Liver (tissue), 8 donors: ENCODE measurements at regions not wholly inside any gene's neighbourhood (a gene's known extent, or its start where the extent isn't known, plus 50 kb on each side); places are given as distances from the start of the nearest gene placed in this dataset.

ENCODE experiments used
- DNase-seq: peaks from one replicate; pipeline ENCODE4 v3.0.0-alpha.2; 2017; ENCODE audit warnings: low spot score
- H3K27ac ChIP-seq, 2 donors: one replicate each; pipeline ENCODE4 v1.7.0; 2013; ENCODE audit warnings: inconsistent platforms in 2 of 2, low read length in 2 of 2, control low read depth in 1 of 2, low read depth in 1 of 2, mild to moderate bottlenecking in 1 of 2
- H3K27me3 ChIP-seq, 4 donors: one replicate each; pipeline versions ENCODE4 v1.6.1 to v1.7.0; 2013; ENCODE audit warnings: low read length in 3 of 4, inconsistent platforms in 1 of 4, mild to moderate bottlenecking in 1 of 4, moderate library complexity in 1 of 4; ENCODE audit not compliant: control insufficient read depth in 4 of 4, insufficient read depth in 4 of 4
- H3K36me3 ChIP-seq, 4 donors: one replicate each; pipeline versions ENCODE4 v1.6.1 to v1.7.0; 2013; ENCODE audit warnings: low read length in 3 of 4, mild to moderate bottlenecking in 3 of 4, low read depth in 1 of 4, moderate library complexity in 1 of 4; ENCODE audit not compliant: control insufficient read depth in 4 of 4, insufficient read depth in 3 of 4
- H3K4me1 ChIP-seq, 4 donors: one replicate each; pipeline versions ENCODE4 v1.6.1 to v1.7.0; 2013; ENCODE audit warnings: low read length in 3 of 4, mild to moderate bottlenecking in 3 of 4, moderate library complexity in 1 of 4; ENCODE audit not compliant: control insufficient read depth in 4 of 4, insufficient read depth in 4 of 4
- H3K4me3 ChIP-seq, 3 donors: one replicate each; pipeline versions ENCODE4 v1.6.1 to v1.7.0; 2013; ENCODE audit warnings: low read length in 3 of 3, control low read depth in 1 of 3, low read depth in 1 of 3, mild to moderate bottlenecking in 1 of 3
- H3K9ac ChIP-seq, 2 donors: one replicate each; pipeline ENCODE4 v1.7.0; 2013; ENCODE audit warnings: low read length in 2 of 2, mild to moderate bottlenecking in 2 of 2, moderate library complexity in 2 of 2, control low read depth in 1 of 2, low read depth in 1 of 2
- H3K9me3 ChIP-seq, 4 donors: one replicate each; pipeline versions ENCODE4 v1.6.1 to v1.7.0; 2013; ENCODE audit warnings: low read length in 3 of 4; ENCODE audit not compliant: control insufficient read depth in 4 of 4
- EGR1 ChIP-seq, 2 donors: IDR thresholded peaks; 2 replicates each; pipeline ENCODE4 v1.6.1; 2016 to 2018; ENCODE audit warnings: antibody characterized with exemption in 2 of 2, low read depth in 2 of 2
- FOXA1 ChIP-seq: IDR thresholded peaks from 2 replicates; pipeline ENCODE4 v1.6.1; 2016; ENCODE audit warnings: antibody characterized with exemption
- FOXA2 ChIP-seq: IDR thresholded peaks from 2 replicates; pipeline ENCODE4 v1.6.1; 2016; ENCODE audit warnings: antibody characterized with exemption
- GABPA ChIP-seq, 2 donors: IDR thresholded peaks in 1 of 2; conservative IDR thresholded peaks in 1 of 2; 2 replicates each; pipeline ENCODE4 v1.6.1; 2016; ENCODE audit warnings: antibody characterized with exemption in 2 of 2, mild to moderate bottlenecking in 1 of 2, moderate library complexity in 1 of 2
- HNF4A ChIP-seq, 2 donors: conservative IDR thresholded peaks; 2 replicates each; pipeline ENCODE4 v1.6.1; 2016; ENCODE audit warnings: antibody characterized with exemption in 2 of 2, mild to moderate bottlenecking in 2 of 2
- HNF4G ChIP-seq: IDR thresholded peaks from 2 replicates; pipeline ENCODE4 v1.6.1; 2016; ENCODE audit warnings: antibody characterized with exemption
- JUND ChIP-seq, 2 donors: IDR thresholded peaks; 2 replicates each; pipeline ENCODE4 v1.6.1; 2016; ENCODE audit warnings: antibody characterized with exemption in 2 of 2
- NR2F2 ChIP-seq: IDR thresholded peaks from 2 replicates; pipeline ENCODE4 v1.6.1; 2016; ENCODE audit warnings: antibody characterized with exemption
- RAD21 ChIP-seq, 2 donors: IDR thresholded peaks; 2 replicates each; pipeline ENCODE4 v1.6.1; 2016; ENCODE audit warnings: antibody characterized with exemption in 2 of 2, mild to moderate bottlenecking in 2 of 2
- RXRA ChIP-seq, 2 donors: IDR thresholded peaks; 2 replicates each; pipeline ENCODE4 v1.6.1; 2017 to 2018; ENCODE audit warnings: antibody characterized with exemption in 2 of 2, mild to moderate bottlenecking in 1 of 2
- SP1 ChIP-seq: IDR thresholded peaks from 2 replicates; pipeline ENCODE4 v1.6.1; 2018; ENCODE audit warnings: antibody characterized with exemption, mild to moderate bottlenecking
- TAF1 ChIP-seq: conservative IDR thresholded peaks from 2 replicates; pipeline ENCODE4 v1.6.1; 2016; ENCODE audit warnings: antibody characterized with exemption, mild to moderate bottlenecking
- YY1 ChIP-seq: IDR thresholded peaks from 2 replicates; pipeline ENCODE4 v1.6.1; 2016; ENCODE audit warnings: antibody characterized with exemption, mild to moderate bottlenecking
- WGBS: extraction: QIAGEN DNeasy Blood & Tissue Kit; methylation state at CpG from one replicate; pipeline ENCODE4 v1.1.7; 2013; 5-methylcytosine and 5-hydroxymethylcytosine counted together
- TF ChIP-seq, protein P1 (sequence below): IDR thresholded peaks from 2 replicates; pipeline ENCODE4 v1.6.1; 2016; ENCODE audit warnings: antibody characterized with exemption, mild to moderate bottlenecking
- TF ChIP-seq, protein P2 (sequence below): IDR thresholded peaks from 2 replicates; pipeline ENCODE4 v1.6.1; 2016; ENCODE audit warnings: antibody characterized with exemption
- TF ChIP-seq, protein P3 (sequence below): IDR thresholded peaks from 2 replicates; pipeline ENCODE4 v1.6.1; 2016; ENCODE audit warnings: antibody characterized with exemption
- TF ChIP-seq, protein P4 (sequence below): IDR thresholded peaks from 2 replicates; pipeline ENCODE4 v1.6.1; 2016; ENCODE audit warnings: antibody characterized with exemption
- TF ChIP-seq, protein P5 (sequence below): fragments of 150-350 bp; IDR thresholded peaks from 2 replicates; pipeline ENCODE4 v1.5.1; 2017; ENCODE audit warnings: improper control_type of control experiment, low read depth, low read length; ENCODE audit not compliant: missing input control
- donor health status: healthy.
- donor health status: healthy.
- donor health status: healthy.
- donor health status: healthy.
- donor health status: healthy.

DNA sequence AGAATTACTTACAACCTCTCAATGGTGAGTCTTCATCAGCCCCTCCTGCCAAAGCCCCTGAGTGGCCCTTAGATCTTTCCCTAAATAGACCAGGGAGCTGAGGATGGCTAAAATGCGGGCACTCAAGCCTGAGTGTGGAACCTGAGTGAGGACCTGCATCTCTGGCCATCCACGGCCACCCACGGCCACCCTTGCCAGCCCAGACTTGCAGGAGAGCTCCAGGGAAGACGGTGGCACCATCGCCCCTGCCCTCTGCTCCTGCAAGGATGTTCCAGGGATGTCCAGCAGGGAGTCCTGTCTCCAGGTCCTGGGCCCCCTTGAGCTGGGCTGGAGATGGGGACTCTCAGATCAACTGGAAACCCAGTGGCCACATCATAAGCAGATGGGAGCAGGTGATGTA lies 68.2 kb upstream of the OLFM1 start:
- DNase-seq: no peak
- no peak for TF ChIP-seq FOXA1
- no peak for TF ChIP-seq HNF4G
- TF ChIP-seq SP1: no peak
- TF ChIP-seq, protein P1, sequence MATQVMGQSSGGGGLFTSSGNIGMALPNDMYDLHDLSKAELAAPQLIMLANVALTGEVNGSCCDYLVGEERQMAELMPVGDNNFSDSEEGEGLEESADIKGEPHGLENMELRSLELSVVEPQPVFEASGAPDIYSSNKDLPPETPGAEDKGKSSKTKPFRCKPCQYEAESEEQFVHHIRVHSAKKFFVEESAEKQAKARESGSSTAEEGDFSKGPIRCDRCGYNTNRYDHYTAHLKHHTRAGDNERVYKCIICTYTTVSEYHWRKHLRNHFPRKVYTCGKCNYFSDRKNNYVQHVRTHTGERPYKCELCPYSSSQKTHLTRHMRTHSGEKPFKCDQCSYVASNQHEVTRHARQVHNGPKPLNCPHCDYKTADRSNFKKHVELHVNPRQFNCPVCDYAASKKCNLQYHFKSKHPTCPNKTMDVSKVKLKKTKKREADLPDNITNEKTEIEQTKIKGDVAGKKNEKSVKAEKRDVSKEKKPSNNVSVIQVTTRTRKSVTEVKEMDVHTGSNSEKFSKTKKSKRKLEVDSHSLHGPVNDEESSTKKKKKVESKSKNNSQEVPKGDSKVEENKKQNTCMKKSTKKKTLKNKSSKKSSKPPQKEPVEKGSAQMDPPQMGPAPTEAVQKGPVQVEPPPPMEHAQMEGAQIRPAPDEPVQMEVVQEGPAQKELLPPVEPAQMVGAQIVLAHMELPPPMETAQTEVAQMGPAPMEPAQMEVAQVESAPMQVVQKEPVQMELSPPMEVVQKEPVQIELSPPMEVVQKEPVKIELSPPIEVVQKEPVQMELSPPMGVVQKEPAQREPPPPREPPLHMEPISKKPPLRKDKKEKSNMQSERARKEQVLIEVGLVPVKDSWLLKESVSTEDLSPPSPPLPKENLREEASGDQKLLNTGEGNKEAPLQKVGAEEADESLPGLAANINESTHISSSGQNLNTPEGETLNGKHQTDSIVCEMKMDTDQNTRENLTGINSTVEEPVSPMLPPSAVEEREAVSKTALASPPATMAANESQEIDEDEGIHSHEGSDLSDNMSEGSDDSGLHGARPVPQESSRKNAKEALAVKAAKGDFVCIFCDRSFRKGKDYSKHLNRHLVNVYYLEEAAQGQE: no peak
- TF ChIP-seq, protein P2, sequence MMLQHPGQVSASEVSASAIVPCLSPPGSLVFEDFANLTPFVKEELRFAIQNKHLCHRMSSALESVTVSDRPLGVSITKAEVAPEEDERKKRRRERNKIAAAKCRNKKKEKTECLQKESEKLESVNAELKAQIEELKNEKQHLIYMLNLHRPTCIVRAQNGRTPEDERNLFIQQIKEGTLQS: no peak
- no peak for TF ChIP-seq NR2F2
- TF ChIP-seq, protein P3, sequence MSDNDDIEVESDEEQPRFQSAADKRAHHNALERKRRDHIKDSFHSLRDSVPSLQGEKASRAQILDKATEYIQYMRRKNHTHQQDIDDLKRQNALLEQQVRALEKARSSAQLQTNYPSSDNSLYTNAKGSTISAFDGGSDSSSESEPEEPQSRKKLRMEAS: no peak
- TF ChIP-seq FOXA2: no peak
- no peak for TF ChIP-seq EGR1 (IDR thresholded peaks at IDR 0.05; ENCODE audit: low read depth in 2 of 2)
- no peak for TF ChIP-seq RXRA (IDR thresholded peaks at IDR 0.05)
- TF ChIP-seq, protein P4, sequence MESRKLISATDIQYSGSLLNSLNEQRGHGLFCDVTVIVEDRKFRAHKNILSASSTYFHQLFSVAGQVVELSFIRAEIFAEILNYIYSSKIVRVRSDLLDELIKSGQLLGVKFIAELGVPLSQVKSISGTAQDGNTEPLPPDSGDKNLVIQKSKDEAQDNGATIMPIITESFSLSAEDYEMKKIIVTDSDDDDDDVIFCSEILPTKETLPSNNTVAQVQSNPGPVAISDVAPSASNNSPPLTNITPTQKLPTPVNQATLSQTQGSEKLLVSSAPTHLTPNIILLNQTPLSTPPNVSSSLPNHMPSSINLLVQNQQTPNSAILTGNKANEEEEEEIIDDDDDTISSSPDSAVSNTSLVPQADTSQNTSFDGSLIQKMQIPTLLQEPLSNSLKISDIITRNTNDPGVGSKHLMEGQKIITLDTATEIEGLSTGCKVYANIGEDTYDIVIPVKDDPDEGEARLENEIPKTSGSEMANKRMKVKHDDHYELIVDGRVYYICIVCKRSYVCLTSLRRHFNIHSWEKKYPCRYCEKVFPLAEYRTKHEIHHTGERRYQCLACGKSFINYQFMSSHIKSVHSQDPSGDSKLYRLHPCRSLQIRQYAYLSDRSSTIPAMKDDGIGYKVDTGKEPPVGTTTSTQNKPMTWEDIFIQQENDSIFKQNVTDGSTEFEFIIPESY: no peak
- TF ChIP-seq HNF4A (conservative IDR thresholded peaks at IDR 0.05): no peak
- no peak for TF ChIP-seq TAF1
- no peak for TF ChIP-seq GABPA (IDR thresholded peaks at IDR 0.05 in 1 of 2, conservative IDR thresholded peaks at IDR 0.05 in 1 of 2)
- TF ChIP-seq, protein P5, sequence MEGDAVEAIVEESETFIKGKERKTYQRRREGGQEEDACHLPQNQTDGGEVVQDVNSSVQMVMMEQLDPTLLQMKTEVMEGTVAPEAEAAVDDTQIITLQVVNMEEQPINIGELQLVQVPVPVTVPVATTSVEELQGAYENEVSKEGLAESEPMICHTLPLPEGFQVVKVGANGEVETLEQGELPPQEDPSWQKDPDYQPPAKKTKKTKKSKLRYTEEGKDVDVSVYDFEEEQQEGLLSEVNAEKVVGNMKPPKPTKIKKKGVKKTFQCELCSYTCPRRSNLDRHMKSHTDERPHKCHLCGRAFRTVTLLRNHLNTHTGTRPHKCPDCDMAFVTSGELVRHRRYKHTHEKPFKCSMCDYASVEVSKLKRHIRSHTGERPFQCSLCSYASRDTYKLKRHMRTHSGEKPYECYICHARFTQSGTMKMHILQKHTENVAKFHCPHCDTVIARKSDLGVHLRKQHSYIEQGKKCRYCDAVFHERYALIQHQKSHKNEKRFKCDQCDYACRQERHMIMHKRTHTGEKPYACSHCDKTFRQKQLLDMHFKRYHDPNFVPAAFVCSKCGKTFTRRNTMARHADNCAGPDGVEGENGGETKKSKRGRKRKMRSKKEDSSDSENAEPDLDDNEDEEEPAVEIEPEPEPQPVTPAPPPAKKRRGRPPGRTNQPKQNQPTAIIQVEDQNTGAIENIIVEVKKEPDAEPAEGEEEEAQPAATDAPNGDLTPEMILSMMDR: no peak
- no peak for TF ChIP-seq JUND (IDR thresholded peaks at IDR 0.05)
- TF ChIP-seq RAD21 (IDR thresholded peaks at IDR 0.05): no peak
- TF ChIP-seq YY1: no peak
- no peaks in the 10 kb centered on the region for H3K27me3 ChIP-seq
- WGBS: 76% methylated on average over 5 of the region's 5 CpGs
- H3K9ac ChIP-seq: no peak overlapping the region
- H3K4me1 ChIP-seq: no peaks in the 10 kb centered on the region
- no peak overlapping the region for H3K4me3 ChIP-seq
- no peaks in the 10 kb centered on the region for H3K9me3 ChIP-seq
- no peaks in the 10 kb centered on the region for H3K36me3 ChIP-seq
- H3K27ac ChIP-seq: no peak overlapping the region
